IPS-18c (cell line): ENCODE measurements at regions not wholly inside any gene's neighbourhood (a gene's known extent, or its start where the extent isn't known, plus 50 kb on each side); places are given as distances from the start of the nearest gene placed in this dataset.

Experiments used
- H3K4me3 ChIP-seq: 2 replicates; pipeline ENCODE4 v1.7.0; 2013; ENCODE audit warnings: low read depth, mild to moderate bottlenecking, low read length, moderate library complexity; ENCODE audit not compliant: insufficient read depth
- H3K9me3 ChIP-seq: one replicate; pipeline ENCODE4 v1.6.1; 2013; ENCODE audit warnings: mild to moderate bottlenecking, low read length, moderate library complexity; ENCODE audit not compliant: control insufficient read depth, insufficient read depth

DNA sequence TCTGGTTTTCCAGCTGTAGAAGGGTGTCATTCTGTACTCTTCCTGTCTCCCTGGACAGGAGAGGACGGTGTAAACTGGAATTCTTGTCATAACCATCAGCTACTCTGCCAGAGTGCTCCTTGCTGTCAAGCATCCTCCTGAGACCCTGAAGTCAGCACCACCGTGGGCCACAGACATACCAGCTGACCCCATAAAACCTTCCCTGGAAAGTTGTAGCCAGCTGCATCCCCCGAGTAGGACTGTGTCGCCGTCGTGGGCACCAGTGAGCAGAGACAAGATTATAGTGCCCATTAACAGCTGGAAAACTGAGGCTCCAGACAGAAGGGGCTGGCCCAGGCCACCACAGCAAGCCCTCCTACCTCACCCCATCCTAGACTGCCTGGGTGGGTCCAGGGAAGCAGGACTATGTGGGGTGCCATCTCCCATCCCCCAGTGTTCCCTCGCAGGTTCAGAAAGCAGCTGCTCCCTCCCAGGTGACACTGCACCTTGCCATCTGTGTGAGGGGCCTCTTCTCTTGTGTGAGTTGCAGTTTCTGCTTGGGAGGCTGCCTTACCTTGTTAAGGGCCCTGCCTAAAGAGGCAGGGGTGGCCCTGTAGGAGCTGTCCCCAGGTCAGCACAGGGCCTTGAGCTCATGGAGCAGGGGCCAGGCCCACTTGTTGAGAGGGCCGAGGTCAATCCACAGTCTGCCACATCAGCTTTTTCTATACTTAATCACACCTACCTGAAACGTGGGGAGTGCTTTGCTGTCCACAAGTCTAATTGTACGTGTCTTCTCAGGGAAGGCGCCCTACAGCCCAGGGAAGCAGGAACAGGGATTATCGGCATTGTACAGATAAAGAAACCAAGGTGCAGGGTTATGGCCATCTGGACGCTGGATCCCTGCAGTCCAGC is 191.9 kb upstream of the LINGO1 start:
- Histone ChIP-seq H3K4me3 (no peak overlapping the region), H3K9me3 (no peaks in the 10 kb centered on the region)

DNA sequence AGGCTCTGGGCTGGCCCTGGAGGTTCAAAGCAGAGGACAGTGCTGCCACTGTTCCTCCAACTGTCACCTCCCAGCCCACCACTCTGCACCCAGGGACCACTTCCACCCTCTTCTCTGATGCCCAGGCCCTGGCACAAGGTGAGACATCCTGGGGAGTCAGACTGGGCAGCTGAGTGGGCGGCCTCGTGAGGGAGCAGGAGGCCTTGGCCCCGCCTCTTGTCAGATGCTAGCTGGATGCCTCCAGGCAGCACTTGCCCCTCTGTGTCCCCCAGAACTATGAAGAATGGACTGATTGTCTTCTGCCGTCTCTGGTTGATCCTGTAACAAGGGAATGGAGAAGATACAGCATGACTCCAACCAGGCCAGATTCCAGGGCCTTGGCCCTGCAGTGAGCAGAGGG is 191.0 kb upstream of the LINGO1 start:
- H3K4me3 ChIP-seq: no peak overlapping the region
- no peaks in the 10 kb centered on the region for H3K9me3 ChIP-seq

DNA sequence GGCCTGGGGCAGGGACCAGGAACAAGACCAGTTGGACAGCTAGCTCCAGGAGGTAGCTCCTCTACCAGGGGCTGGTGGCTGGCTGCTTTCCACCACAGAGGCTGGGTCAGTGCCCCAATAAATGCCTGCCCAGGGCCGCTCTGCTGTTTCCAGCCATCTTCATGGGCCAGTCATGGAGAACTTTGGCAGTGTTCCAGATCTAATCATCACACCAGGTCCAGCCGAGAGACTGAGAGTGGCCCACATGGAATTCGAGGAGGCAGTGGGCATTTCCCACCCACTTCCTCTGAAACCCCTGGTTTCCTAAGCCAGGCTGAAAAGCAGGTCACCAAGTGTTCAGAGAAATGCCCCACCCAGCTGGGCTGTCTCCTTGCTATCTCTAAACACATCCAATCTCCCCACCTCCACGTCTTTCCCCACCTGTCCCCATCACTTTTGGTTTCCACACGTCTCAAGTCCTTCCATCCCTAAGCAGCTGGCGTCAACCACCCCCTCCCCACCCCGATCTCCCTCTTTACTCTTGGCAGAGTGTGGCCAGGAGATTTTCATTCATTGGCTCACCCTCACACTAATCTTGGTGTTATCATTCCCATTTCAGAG is 190.0 kb upstream of the LINGO1 start:
- H3K9me3 ChIP-seq: no peaks in the 10 kb centered on the region
- H3K4me3 ChIP-seq: no peak overlapping the region

DNA sequence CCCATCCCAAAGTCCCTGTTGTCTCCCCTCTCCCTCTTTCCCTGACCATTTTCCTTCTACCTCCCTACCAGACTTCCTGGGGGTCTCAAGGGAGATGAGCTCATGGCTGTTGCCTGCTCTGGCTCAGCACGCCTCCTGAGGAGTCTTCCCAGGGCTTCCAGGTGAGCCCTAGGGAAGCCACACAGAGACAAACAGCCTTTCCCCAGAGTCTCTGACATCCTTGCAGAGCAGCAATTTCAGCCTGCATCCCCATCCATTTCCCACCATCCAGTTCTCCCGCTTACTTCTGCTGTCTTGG is 189.2 kb upstream of the LINGO1 start:
- no peak overlapping the region for H3K4me3 ChIP-seq

DNA sequence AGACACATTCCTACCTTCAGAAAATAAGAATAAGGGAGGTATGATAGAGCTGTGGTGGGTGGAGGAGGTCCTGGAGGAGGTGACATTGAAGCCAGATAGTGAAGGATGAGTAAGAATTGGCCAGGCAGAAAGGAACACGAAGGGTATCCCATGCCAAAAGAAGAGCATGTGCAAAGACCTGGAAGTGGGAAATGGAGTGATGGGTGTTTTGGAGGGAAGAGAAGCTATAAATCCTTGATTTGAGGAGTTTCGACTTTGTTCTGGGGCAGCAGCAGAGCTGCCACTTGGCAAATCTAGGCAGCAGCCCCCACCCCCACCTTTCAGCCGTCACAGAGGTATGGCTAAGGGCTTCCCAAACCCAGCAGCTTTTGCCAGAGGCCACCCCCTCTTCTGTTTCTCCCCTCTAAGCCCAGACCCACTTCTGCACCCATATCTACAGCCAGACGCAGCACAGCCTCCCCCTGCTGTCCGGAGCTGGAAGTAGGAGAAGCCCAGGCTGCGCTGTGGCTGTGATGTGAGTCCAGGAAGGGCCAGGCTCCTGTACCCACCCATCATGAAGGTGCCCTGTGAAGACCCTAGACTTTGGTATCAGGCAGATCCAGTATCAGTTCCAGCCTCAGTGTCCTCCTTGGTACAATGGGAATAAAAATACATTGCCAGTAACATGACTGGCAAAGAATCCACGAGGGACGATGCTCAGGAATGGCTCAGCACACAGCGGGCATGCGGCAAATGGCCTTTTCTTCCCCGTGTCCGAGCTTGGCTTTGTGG is 188.7 kb upstream of the LINGO1 start:
- H3K9me3 ChIP-seq: no peaks in the 10 kb centered on the region
- no peak overlapping the region for H3K4me3 ChIP-seq

More for the DNA sequence above, 189.2 kb upstream of the LINGO1 start:
- H3K9me3 ChIP-seq: no peaks in the 10 kb centered on the region

DNA sequence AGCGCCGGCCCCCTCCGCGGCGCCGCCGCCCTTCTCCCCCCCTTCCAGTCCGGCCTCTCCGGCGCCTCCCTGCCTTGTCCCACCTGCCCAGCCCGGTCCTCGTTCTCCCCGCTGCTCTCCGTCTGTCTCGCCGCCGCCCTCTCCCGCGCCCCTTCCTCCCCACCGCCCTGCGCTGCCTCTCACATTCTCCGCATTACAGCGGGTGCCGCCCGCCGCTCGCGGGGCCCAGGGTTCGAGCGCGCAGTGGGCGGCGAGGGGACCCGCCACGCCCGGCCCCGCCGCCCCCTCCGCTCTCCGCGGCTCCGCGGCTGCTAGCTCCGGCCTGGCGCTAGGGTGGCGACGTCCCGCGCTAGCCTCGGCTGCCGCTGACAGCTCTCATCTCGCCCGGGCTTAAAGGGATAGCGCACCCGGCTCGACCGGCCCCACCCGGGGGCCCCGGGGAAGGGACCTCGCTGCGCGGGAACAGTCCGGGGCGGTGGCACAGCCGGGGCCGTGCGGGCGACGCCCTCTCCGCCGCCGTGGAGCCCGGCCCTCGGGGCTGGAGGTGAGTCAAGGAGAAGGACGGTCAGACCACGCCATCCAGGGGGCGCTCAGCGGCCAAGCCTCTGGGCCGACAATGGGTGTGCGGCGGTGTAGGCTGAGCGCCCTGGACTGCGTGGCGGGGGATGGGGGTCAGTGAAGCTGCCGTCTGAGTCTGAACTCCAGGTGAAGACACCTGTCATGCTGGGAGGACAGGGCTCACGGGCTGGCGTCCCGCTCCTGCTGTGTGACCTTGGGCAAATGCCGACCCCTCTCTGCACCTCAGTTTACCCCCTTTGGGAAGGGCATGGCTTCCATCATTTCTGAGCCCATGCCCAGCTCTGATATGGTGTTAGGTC is 187.4 kb upstream of the LINGO1 start:
- peak overlapping the region; percentile 69 for H3K4me3 ChIP-seq
- no peaks in the 10 kb centered on the region for H3K9me3 ChIP-seq

DNA sequence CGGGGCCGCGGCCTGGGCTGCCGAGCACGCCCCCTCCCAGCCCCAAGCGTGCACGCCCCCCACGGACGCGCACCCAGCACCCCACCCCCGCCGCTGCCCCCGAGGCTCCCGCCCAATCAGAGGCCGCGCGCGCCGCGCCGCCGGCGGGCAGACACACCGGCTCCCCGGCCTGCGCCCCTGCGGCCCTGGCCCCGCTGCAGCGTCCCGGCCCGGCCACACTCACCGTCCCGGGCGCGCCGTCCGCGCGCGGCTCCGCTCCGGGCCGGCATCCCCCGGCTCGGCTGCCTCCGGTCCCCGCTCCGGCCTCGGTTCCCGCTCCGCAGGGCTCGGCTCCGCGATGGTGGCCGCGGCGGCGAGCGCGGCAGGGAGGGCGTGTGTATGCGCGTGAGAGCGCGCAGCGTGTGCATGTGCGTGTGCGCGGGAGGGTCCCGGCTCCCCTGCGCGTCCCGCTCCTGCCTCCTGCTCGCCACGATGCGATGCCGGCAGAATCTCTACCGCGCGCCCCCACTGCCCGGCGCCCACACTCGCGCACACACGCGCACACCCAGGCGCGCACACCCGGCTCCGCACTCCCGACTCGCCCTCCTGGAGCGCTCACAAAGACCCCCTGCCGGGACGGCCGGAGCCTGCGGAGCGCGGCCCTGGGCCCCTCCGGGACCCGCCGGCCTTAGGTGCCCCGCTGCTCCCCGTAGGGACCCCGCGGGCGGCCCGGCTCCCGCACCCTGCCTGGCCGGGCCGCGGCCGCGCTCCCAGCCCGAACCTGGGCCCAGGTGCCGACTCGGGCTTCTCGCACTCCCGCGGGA is 186.5 kb upstream of the LINGO1 start:
- peak overlapping the region; percentile 69 for H3K4me3 ChIP-seq
- no peaks in the 10 kb centered on the region for H3K9me3 ChIP-seq

DNA sequence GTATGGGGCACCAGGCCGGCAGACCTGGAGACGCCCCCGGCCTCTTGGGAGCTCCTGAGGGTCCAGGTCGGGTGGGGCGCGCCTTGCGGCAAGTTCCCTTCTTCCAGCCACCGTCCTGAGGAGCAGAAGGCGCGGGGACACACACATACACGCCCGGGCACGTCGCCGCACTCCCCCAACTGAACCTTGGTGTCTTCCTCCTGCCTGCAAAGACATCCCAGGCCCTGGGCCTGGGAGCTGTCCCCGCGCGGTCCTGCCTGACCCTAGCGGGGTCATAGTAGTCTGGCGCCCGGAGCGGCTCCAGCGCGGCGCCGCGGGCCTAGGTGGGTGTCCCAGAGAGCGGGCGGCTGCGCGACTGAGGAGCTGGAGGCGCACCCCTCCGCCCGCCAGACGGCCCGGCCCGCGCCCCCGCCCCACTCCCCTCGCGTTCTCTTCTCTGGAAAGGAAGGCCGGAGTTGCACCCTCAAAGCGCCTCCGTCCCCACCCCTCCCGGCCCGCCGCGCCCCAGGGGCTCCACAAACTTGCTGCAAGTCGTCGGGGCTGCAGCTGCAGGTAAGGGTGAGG is 185.9 kb upstream of the LINGO1 start:
- Histone ChIP-seq H3K4me3 (peak overlapping the region; percentile 41), H3K9me3 (no peaks in the 10 kb centered on the region)

DNA sequence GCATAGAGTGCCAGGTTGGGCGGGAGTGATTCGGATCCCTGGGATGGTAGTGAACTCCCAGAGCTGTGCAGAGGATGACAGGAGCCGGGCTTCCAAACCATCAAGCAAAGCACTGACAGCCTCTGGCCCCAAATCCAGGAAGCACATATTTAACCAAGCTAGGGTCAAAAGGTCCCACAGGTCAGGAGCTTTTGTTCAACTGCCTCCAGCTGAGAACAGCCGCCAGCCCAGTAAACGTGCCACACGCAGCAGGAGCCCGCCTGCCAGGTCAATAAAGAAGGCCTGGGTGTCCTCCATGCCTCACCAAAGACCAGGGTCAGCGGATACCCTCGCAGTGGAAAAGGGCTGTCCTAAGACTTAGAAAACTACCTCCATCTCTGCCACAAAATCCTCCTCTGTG is 184.7 kb upstream of the LINGO1 start:
- Histone ChIP-seq H3K9me3 (no peaks in the 10 kb centered on the region), H3K4me3 (no peak overlapping the region)

DNA sequence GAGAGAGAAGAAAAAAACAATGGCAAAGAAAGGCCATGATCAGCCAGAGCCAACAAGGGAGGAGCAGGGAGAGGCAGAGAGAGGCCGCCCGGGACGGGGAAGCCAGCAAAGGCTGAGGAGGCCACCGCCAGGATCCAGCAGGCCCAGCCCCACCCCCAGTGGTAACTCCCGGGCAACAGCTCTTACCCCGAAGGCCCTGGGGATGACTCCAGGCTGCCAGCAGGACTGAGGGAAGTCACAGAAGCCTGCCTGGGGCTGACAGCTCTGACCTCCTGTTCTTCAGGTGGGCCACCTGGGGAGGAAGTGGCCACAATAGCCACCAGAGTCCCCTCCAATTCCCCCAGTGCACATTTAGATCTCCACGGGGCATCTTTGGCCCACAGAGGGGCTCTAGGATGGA is 184.3 kb upstream of the LINGO1 start:
- no peak overlapping the region for H3K4me3 ChIP-seq
- no peaks in the 10 kb centered on the region for H3K9me3 ChIP-seq

DNA sequence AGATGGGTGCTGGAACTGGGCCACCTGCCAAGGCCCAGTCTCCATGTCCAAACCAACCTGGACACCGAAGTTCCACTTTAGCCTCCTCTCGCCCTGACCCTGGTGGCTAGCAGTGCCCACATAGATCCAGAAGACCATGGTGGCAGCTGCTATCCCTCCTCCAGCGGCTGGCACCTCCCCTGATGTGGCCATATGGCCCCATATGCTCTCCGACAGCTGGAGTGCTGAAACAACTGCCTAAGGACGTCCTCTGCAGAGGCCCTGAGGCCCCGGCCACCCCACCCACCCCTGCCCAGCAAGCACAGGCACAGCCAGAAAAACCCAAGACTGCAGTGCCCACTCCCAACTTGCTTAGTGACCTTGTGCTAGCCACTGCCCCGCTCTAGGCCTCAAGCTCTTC is 182.3 kb upstream of the LINGO1 start:
- no peak overlapping the region for H3K4me3 ChIP-seq

DNA sequence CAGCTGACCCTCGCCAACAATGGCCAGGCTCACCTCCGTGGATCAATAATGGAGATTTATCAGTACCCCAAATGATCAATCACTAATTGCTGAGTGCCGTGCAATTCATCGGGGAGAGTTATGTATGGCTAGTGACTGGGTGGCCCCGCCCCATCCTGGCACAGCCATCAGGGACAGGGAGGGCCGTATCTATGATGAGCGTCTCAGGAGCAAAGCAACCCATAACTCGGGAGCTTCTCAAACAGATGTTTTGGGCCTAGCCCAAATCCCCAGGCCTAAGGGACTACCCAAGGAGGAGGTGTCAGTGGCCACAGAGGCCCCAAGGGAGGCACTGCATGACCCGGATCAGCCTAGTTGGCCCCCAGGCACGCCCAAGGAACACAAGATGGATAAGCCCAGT is 180.0 kb upstream of the LINGO1 start:
- Histone ChIP-seq H3K9me3 (no peaks in the 10 kb centered on the region), H3K4me3 (no peak overlapping the region)

More for the DNA sequence above, 182.3 kb upstream of the LINGO1 start:
- no peaks in the 10 kb centered on the region for H3K9me3 ChIP-seq

DNA sequence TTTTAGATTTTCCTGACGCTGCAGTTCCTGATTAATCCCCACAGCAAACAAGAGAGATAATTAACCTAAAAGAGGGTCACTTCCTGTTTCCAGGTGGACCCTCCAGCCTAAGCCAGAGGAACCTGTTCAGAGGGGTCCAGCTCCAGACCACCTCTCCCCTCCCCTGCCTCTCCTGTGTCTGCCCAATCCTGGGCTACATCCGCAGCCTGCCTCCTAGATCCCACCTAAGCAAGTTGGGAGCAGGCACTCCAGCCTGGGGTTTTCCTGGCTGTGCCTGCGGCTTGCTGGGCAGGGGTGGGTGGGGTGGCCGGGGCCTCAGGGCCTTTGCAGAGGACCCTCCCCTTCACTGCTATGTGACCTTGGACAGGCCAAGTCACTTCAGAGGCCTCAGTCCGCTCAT is 178.6 kb upstream of the LINGO1 start:
- no peak overlapping the region for H3K4me3 ChIP-seq
- no peaks in the 10 kb centered on the region for H3K9me3 ChIP-seq

DNA sequence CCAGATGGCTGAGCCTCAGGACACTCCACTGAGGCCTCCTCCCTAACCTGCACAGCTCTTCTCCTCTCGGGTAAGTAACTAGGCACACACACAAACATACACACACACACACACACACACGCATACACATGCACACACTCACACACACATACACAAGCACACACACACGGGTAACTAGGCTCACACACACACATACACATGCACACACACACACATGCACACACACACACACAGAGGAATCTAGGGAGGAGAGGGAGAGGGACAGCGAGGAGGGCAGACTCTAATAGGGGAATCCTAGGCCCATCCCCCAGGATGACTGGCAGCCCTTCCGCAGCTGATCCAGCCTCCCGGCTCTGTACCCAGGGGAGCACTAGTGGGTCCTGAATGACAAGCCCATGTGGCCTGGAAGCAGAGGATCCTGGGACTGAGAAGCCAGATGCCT is 177.4 kb upstream of the LINGO1 start:
- Histone ChIP-seq H3K4me3 (no peak overlapping the region), H3K9me3 (no peaks in the 10 kb centered on the region)

DNA sequence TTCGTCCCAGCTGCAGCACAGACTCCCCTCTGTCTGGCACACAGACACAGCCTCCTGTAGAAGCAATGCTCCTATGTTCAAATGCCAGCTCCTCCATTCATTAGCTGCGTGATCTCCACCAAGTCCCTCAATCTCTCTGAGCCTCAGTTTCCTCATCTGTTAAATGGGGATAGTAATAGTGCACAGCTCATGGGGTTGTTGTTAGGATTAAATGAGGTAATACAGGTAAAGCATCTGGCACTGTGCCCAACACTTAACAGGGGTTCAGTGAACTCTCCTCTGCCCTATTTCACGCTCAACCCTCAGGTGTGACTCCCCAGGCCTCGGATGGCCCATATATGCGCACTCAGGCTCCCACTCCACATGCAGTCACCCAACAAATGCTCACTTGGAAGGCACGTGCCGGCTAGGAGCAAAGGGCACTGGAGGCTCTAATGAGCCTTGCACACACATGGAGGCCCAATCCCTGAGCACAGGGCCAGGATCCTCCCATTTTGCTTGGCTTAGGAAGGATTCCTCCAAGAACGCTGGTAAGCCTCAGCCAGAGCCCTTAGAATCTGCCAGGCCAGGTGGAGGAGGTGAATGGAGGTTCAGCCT is 176.0 kb upstream of the LINGO1 start:
- no peak overlapping the region for H3K4me3 ChIP-seq
- H3K9me3 ChIP-seq: no peaks in the 10 kb centered on the region

DNA sequence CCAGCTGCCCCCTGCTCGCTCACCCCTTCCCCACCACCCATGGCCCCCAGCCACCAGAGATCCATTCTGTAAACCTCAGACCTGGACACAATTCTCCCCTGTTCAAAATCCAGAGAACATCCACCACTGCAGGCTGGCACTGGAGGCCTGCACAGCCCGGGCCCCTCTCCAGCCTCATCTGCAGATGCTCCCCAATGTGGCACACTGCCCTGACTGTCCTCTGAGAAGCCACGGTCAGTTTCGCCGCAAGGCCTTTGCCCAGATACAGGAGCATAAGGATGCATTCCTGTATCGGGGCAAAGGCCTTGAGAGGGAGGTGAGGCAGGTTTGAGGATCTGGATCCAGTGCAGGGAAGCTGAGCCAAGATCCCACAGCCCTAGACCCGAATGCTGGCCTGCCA is 175.4 kb upstream of the LINGO1 start:
- Histone ChIP-seq H3K4me3 (no peak overlapping the region), H3K9me3 (no peaks in the 10 kb centered on the region)
